Erythroblast (primary cell): ENCODE measurements at regions not wholly inside any gene's neighbourhood (a gene's known extent, or its start where the extent isn't known, plus 50 kb on each side); places are given as distances from the start of the nearest gene placed in this dataset.

Experiments used
- GATA1 ChIP-seq: IDR thresholded peaks from 2 replicates; pipeline ENCODE4 v1.6.1; 2011; ENCODE audit warnings: low read depth, mild to moderate bottlenecking, control low read depth, low read length, moderate library complexity
- POLR2A ChIP-seq: IDR thresholded peaks from 2 replicates; pipeline ENCODE4 v1.6.1; 2011; ENCODE audit warnings: mild to moderate bottlenecking, low read length

DNA sequence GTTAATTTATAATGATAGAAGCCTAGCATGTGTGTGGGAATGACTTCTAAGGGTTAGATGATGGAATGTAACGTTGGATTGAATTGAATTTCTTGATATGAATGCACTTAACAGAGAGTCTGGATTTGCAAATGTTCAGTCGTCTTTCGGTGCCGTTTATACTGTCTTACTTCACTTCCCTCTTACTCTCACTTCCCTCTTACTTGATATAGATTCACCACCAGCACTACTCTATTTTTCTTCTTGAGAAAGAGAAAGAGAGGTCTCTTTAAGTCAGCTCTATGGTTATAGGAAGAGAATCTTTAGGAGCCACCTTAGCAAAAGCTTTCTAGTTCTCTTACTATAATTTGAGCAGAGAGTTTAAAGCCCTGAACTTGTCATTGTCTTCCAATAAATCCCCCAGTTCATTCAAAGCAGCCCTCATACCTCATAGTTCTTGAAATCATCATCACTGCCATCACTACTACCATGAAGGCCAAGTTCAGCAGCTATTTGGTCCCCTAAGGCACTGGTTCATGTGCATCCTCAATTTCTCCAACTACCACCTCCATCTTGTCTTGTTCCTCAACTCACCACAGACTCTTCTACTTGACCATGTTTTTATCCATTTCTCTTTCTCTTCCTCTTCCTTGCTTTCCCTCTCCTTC, 501.7 kb upstream of the TCF4 start:
- no peak for TF ChIP-seq POLR2A
- no peak for TF ChIP-seq GATA1
